K562 (cell line): ENCODE measurements at regions not wholly inside any gene's neighbourhood (a gene's known extent, or its start where the extent isn't known, plus 50 kb on each side); places are given as distances from the start of the nearest gene placed in this dataset.

Source experiments
- BACH1 ChIP-seq: fragments of 200-800 bp; sonication (Bioruptor generic); IDR thresholded peaks from 2 replicates; pipeline ENCODE4 v1.6.1; 2016; ENCODE audit warnings: missing genetic modification characterization, missing compliant biosample characterization
- CTCF ChIP-seq, 3 experiments: IDR thresholded peaks in 2 of 3; conservative IDR thresholded peaks in 1 of 3; 2 replicates each; pipeline ENCODE4 v1.5.1; 2011 to 2012; ENCODE audit warnings: low read length in 3 of 3, mild to moderate bottlenecking in 3 of 3, control low read depth in 2 of 3, improper control_type of control experiment in 1 of 3, inconsistent platforms in 1 of 3, low read depth in 1 of 3, mixed read lengths in 1 of 3, moderate library complexity in 1 of 3; ENCODE audit not compliant: insufficient read depth in 2 of 3
- FOS ChIP-seq: IDR thresholded peaks from 3 replicates; pipeline ENCODE4 v1.6.1; 2011; ENCODE audit not compliant: insufficient read length; ENCODE audit errors: extremely low read depth
- MCM3 ChIP-seq: fragments of 450-650 bp; IDR thresholded peaks from 2 replicates; pipeline ENCODE4 v1.6.1; 2016
- PCBP1 ChIP-seq: fragments of 200-400 bp; formaldehyde crosslinking; IDR thresholded peaks from 2 replicates; pipeline ENCODE4 v1.6.1; 2018; ENCODE audit warnings: mild to moderate bottlenecking, low read depth, low read length; ENCODE audit not compliant: poor library complexity, severe bottlenecking
- POLR2A ChIP-seq: fragments of 450-650 bp; conservative IDR thresholded peaks from 2 replicates; pipeline ENCODE4 v1.6.1; 2016
- POLR2AphosphoS5 ChIP-seq: IDR thresholded peaks from 2 replicates; pipeline ENCODE4 v1.6.1; 2011; ENCODE audit warnings: mild to moderate bottlenecking, low read depth, low read length, moderate library complexity; ENCODE audit not compliant: control insufficient read depth, insufficient read depth
- RFX5 ChIP-seq: IDR thresholded peaks from 2 replicates; pipeline ENCODE4 v1.6.1; 2011; ENCODE audit warnings: low read depth, mild to moderate bottlenecking, improper control_type of control experiment, low read length
- SETDB1 ChIP-seq: IDR thresholded peaks from one replicate; pipeline ENCODE4 v1.6.1; 2012; ENCODE audit warnings: low read length, control low read depth, inconsistent platforms
- ZBTB33 ChIP-seq: sonication (generic); formaldehyde crosslinking; IDR thresholded peaks from 2 replicates; pipeline ENCODE4 v1.8.1; 2023; ENCODE audit warnings: mild to moderate bottlenecking, missing genetic modification reagents
- ZNF511 ChIP-seq: sonication (generic); formaldehyde crosslinking; IDR thresholded peaks from 2 replicates; pipeline ENCODE4 v1.8.0; 2022; ENCODE audit warnings: mild to moderate bottlenecking, missing genetic modification reagents
- ZNF668 ChIP-seq: fragments of 250-450 bp; sonication (Bioruptor Pico); IDR thresholded peaks from 2 replicates; pipeline ENCODE4 v1.8.0; 2022; ENCODE audit warnings: mild to moderate bottlenecking, inconsistent platforms
- ZNF740 ChIP-seq, 3 experiments: fragments of 200-800 bp in 1 of 3; sonication (Bioruptor generic) in 1 of 3; sonication (generic) in 1 of 3; formaldehyde crosslinking in 1 of 3; IDR thresholded peaks; 2 replicates each; pipeline versions ENCODE4 v1.6.1 to v1.8.0; 2016 to 2022; ENCODE audit warnings: mild to moderate bottlenecking in 2 of 3, missing compliant biosample characterization in 2 of 3, missing genetic modification characterization in 2 of 3, missing genetic modification reagents in 1 of 3

DNA sequence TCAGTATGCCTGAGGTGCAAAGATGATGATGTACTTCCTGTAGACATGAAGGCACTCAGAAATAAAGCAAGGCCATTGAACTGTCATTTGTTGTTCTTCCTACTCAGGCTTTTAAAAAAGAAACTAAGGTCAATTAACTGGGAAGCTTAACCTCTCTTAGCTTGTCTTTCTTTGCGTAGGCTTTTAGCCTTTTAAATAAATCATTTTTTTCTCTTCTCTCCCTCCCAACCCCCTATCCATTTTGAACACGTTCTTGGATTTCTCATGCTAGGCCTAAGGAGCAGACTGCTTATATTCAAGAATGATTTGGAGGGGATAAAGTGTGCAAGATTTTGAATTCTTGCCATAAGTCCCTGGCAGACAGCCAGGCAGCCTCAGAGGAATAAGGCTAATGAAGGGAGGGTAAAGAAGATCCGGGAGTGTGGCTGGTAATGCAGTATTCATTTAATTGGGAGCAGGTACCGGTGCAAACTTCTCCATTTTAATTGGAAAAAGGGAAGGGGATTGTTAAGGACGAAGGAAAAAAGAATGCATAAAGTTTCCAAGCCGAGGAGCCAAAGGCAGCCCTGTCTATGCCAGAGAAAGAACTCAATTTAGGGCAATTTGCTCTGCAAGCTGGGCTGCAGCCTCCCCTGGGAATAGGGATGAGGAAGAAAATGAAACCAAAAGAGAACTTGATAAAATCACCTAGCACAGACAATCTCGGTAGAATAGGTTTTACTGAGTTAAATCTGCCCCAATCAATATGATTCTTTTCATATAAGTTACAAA, 343.8 kb upstream of the MMS22L start:
- TF ChIP-seq ZNF668 (CRISPR knock-in tag) (no peak), ZNF740 (CRISPR knock-in tag; IDR thresholded peaks at IDR 0.05) (no peak), ZNF740 (tag; IDR thresholded peaks at IDR 0.05) (no peak), RFX5 (no peak), CTCF (IDR thresholded peaks at IDR 0.05 in 2 of 3, conservative IDR thresholded peaks at IDR 0.05 in 1 of 3; ENCODE audit: insufficient read depth in 2 of 3, low read depth in 1 of 3, low read length in 3 of 3) (no peak), PCBP1 (no peak), MCM3 (no peak), SETDB1 (no peak), BACH1 (no peak), FOS (no peak), ZNF511 (CRISPR knock-in tag) (no peak), POLR2A (no peak), POLR2AphosphoS5 (no peak), ZBTB33 (no peak)
